ENCODE measurements at regions not wholly inside any gene's neighbourhood (a gene's known extent, or its start where the extent isn't known, plus 50 kb on each side); places are given as distances from the start of the nearest gene placed in this dataset.

GRCh38 chr4:124266721-124267120 lies 445.8 kb downstream of the ANKRD50 start:
- no peak for TF ChIP-seq EZH2 (IDR thresholded peaks at IDR 0.05; ENCODE audit: borderline replicate concordance, insufficient read depth, low read length, poor library complexity, severe bottlenecking)
- TF ChIP-seq REST (IDR thresholded peaks at IDR 0.05; ENCODE audit: borderline replicate concordance): no peak
- no peak for TF ChIP-seq CTCF (IDR thresholded peaks at IDR 0.05; ENCODE audit: poor library complexity, severe bottlenecking)
- no peak for TF ChIP-seq POLR2AphosphoS5 (IDR thresholded peaks at IDR 0.05)
- no peak for TF ChIP-seq RAD21 (conservative IDR thresholded peaks at IDR 0.05)
- TF ChIP-seq SMC3 (conservative IDR thresholded peaks at IDR 0.05; ENCODE audit: poor library complexity): no peak
- TF ChIP-seq EP300 (conservative IDR thresholded peaks at IDR 0.05; ENCODE audit: poor library complexity, severe bottlenecking): no peak
- no peak for TF ChIP-seq MXI1 (conservative IDR thresholded peaks at IDR 0.05; ENCODE audit: poor library complexity, severe bottlenecking)
- TF ChIP-seq TAF1 (IDR thresholded peaks at IDR 0.05; ENCODE audit: low read depth): no peak

Data from neural cell (in vitro differentiated cells).